Stimulated activated CD4-positive, alpha-beta T cell treated with anti-CD3 and anti-CD28 coated beads, Interleukin-12 subunit alpha, Interleukin-12 subunit beta, amount 100 ng/mL, for 48 hours (primary cell): ENCODE measurements at regions not wholly inside any gene's neighbourhood (a gene's known extent, or its start where the extent isn't known, plus 50 kb on each side); places are given as distances from the start of the nearest gene placed in this dataset.

Source experiments
- DNase-seq, 3 donors: peaks; one replicate each; pipeline ENCODE4 v3.0.0-alpha.2; 2020; ENCODE audit warnings: low read depth in 2 of 3, low spot score in 1 of 3

- DNase-seq, result no peak
Measured at GRCh38 chr3:194768586-194768985, 82.9 kb downstream of the FAM43A start.

GRCh38 chr3:194769020-194769643, 83.4 kb downstream of the FAM43A start:
- DNase-seq, result peak; percentile 84 to 92 (median 89)

GRCh38 chr3:194772241-194773000, 86.7 kb downstream of the FAM43A start:
- DNase-seq, result no peak

- DNase-seq, result no peak
Measured at GRCh38 chr3:194773216-194773615, 87.5 kb downstream of the FAM43A start.

GRCh38 chr3:194773771-194774455, 88.2 kb downstream of the FAM43A start:
- DNase-seq, result no peak

- DNase-seq, result no peak
Measured at GRCh38 chr3:194775266-194775665, 89.6 kb downstream of the FAM43A start.

GRCh38 chr3:194775731-194776130, 90.0 kb downstream of the FAM43A start:
- DNase-seq, result no peak

- no peak for DNase-seq
Measured at GRCh38 chr3:194777729-194778128, 92.0 kb downstream of the FAM43A start.

GRCh38 chr3:194779729-194780224, 94.1 kb downstream of the FAM43A start:
- no peak for DNase-seq

GRCh38 chr3:194780706-194781105, 95.0 kb downstream of the FAM43A start:
- no peak for DNase-seq

GRCh38 chr3:194781617-194782016, 95.9 kb downstream of the FAM43A start:
- no peak for DNase-seq

- DNase-seq, result no peak
Measured at GRCh38 chr3:194782698-194783404, 97.2 kb downstream of the FAM43A start.

GRCh38 chr3:194784361-194784760, 98.7 kb downstream of the FAM43A start:
- DNase-seq, result no peak

- no peak for DNase-seq
Measured at GRCh38 chr3:194785315-194785714, 99.6 kb downstream of the FAM43A start.

- no peak for DNase-seq
Measured at GRCh38 chr3:194787072-194787471, 101.4 kb downstream of the FAM43A start.

GRCh38 chr3:194787650-194788049, 102.0 kb downstream of the FAM43A start:
- no peak for DNase-seq

- DNase-seq, result no peak
Measured at GRCh38 chr3:194792368-194792767, 106.7 kb downstream of the FAM43A start.

GRCh38 chr3:194797555-194798250, 112.0 kb downstream of the FAM43A start:
- DNase-seq, result no peak

- DNase-seq, result no peak
Measured at GRCh38 chr3:194798486-194798885, 112.8 kb downstream of the FAM43A start.

- no peak for DNase-seq
Measured at GRCh38 chr3:194800002-194800401, 114.3 kb downstream of the FAM43A start.
